ENCODE measurements at regions not wholly inside any gene's neighbourhood (a gene's known extent, or its start where the extent isn't known, plus 50 kb on each side); places are given as distances from the start of the nearest gene placed in this dataset.

- TF ChIP-seq POLR2A (IDR thresholded peaks at IDR 0.05), result no peak
- no peak for TF ChIP-seq CTCF (IDR thresholded peaks at IDR 0.05)
These were observed 154.9 kb upstream of the PWP1 start for GRCh38 chr12:107530701-107531100.

Measured in testis (tissue), 2 donors.